C4-2B (cell line): ENCODE measurements at regions not wholly inside any gene's neighbourhood (a gene's known extent, or its start where the extent isn't known, plus 50 kb on each side); places are given as distances from the start of the nearest gene placed in this dataset.

Experiments used
- H3K27ac ChIP-seq: fragments of 450-650 bp; 2 replicates; pipeline ENCODE4 v1.5.1; 2017
- CTCF ChIP-seq: fragments of 450-650 bp; conservative IDR thresholded peaks from 2 replicates; pipeline ENCODE4 v1.5.1; 2017; ENCODE audit warnings: mild to moderate bottlenecking
- ZFX ChIP-seq: fragments of 450-650 bp; IDR thresholded peaks from 2 replicates; pipeline ENCODE4 v1.6.1; 2017

GRCh38 chr15:97504031-97504792 lies 456.3 kb upstream of the ARRDC4 start:
- no peak for TF ChIP-seq CTCF
- no peak for TF ChIP-seq ZFX
- H3K27ac ChIP-seq = no peak overlapping the region

- H3K27ac ChIP-seq = no peak overlapping the region
- TF ChIP-seq CTCF = no peak
- TF ChIP-seq ZFX = no peak
Observed at GRCh38 chr15:97517737-97518136, 442.8 kb upstream of the ARRDC4 start.

DNA sequence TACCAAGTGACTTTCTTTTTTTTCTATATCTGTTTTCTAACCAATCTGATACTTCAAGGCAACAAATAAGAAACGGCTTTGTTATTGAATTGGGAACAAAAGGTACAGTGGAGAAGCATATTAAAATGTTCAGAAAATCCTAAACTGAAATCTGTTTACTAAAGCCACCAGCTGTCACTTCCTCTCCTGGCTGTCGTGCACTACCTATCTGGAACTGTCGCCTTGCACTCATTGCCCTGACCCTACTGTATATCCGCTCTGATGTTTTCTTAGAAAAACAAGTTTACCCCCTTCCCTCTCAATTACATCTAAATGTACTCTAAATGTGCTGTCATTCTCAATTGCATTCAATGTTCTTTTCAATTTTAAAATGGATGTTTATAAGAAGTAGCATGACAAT lies 439.8 kb upstream of the ARRDC4 start:
- no peak for TF ChIP-seq CTCF
- no peak for TF ChIP-seq ZFX

GRCh38 chr15:97521381-97522285 lies 438.9 kb upstream of the ARRDC4 start:
- TF ChIP-seq ZFX = no peak
- TF ChIP-seq CTCF = no peak

More for the DNA sequence above, 439.8 kb upstream of the ARRDC4 start:
- no peak overlapping the region for H3K27ac ChIP-seq

GRCh38 chr15:97522347-97522746 lies 438.2 kb upstream of the ARRDC4 start:
- H3K27ac ChIP-seq = no peak overlapping the region
- no peak for TF ChIP-seq CTCF
- TF ChIP-seq ZFX = no peak

More at GRCh38 chr15:97521381-97522285, 438.9 kb upstream of the ARRDC4 start:
- H3K27ac ChIP-seq = no peak overlapping the region

DNA sequence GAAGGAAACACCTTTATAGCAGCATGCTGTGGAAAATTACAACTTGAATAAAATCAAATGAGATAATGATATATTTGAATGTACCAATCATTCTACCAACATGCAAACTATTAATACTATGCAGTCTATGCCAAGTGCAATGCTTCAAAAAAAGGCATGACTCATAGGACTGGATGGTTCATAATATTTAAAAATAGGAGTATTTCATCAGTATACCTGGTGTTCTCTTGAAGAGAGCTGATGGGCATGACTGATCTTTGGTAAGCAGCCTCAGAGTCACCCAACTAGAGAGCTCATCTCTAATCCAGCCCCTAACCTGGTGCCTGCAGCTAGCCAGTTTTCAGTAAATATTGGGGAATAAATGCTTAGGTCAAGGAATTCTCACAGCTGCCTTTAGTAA lies 434.7 kb upstream of the ARRDC4 start:
- no peak overlapping the region for H3K27ac ChIP-seq
- TF ChIP-seq CTCF (no peak), ZFX (no peak)

DNA sequence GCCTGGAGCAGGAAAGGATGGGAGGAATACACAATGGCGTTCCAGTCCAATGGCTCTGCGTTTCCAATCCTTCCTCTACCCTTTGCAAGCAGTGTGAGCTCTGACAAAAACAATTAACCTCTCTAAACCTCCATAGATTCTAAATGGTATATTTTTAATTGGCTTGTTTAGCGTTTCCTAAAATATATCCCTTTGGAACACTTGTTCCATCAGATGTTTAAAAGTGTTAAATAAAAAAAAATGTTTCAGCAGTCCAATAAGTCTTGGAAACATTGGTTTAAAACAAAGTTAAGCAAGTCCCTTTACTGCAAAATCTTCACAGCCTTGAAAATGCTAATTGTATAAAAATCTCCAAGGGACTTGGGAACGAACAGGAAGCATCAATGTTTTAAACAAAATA lies 432.3 kb upstream of the ARRDC4 start:
- H3K27ac ChIP-seq = no peak overlapping the region
- TF ChIP-seq CTCF = no peak
- no peak for TF ChIP-seq ZFX
